ENCODE measurements at regions not wholly inside any gene's neighbourhood (a gene's known extent, or its start where the extent isn't known, plus 50 kb on each side); places are given as distances from the start of the nearest gene placed in this dataset.

DNA sequence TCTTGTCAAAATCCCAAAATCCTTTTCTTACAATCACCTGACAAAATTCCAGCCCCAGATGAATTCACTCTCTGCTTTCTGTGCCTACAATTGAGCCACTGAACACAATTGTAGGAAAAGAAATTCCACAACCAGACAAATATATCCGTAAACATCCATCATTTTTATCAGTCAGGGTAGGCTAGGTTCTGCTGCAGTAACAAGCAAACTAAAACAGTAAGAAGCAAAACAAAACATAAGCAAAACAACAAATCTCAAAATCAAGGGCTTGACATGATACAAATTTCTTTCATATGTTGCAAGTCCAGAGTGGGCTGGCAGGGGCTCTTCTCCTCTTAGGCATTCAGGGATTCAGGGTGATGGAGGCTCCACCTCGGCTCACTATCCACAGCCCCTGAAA, 114.2 kb upstream of the MAN2A1 start:
- no peak for DNase-seq (ENCODE audit: low read depth in 1 of 2, low spot score in 1 of 2)
- Histone ChIP-seq H3K27me3 (ENCODE audit: insufficient read depth, poor library complexity, severe bottlenecking) (no peaks in the 10 kb centered on the region), H3K27ac (replicated peaks) (no peak overlapping the region), H3K4me3 (replicated peaks; ENCODE audit: insufficient read depth, low read length) (no peak overlapping the region)
- TF ChIP-seq CTCF (IDR thresholded peaks at IDR 0.05; ENCODE audit: insufficient read depth, low read length) (no peak), SPI1 (IDR thresholded peaks at IDR 0.05; ENCODE audit: borderline replicate concordance, low read depth) (no peak), GABPA (IDR thresholded peaks at IDR 0.05; ENCODE audit: low read depth) (no peak), REST (IDR thresholded peaks at IDR 0.05; ENCODE audit: insufficient replicate concordance, low read depth) (no peak), POLR2AphosphoS5 (IDR thresholded peaks at IDR 0.05; ENCODE audit: low read depth) (no peak)

DNA sequence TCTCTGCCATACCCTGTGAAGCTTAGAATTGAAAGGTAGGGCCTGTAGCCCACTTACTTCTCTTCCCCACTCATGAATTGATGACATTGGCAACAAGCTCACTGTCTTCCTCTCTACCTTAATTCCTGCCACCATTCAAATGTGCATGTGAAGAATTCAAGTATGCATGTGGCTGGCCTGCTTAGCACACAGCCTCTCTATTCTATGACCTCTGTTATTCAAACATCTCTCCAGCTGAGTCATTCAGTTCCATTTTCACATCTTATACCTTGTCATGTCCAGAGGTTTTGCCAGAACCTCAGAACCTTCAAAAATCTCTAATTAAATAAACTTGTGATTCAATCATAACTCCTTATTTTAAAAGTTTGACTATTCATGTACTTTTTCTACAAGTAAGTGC, 114.7 kb upstream of the MAN2A1 start:
- no peak for DNase-seq (ENCODE audit: low read depth in 1 of 2, low spot score in 1 of 2)
- TF ChIP-seq CTCF (IDR thresholded peaks at IDR 0.05; ENCODE audit: insufficient read depth, low read length) (no peak), REST (IDR thresholded peaks at IDR 0.05; ENCODE audit: insufficient replicate concordance, low read depth) (no peak), SPI1 (IDR thresholded peaks at IDR 0.05; ENCODE audit: borderline replicate concordance, low read depth) (no peak), POLR2AphosphoS5 (IDR thresholded peaks at IDR 0.05; ENCODE audit: low read depth) (no peak), GABPA (IDR thresholded peaks at IDR 0.05; ENCODE audit: low read depth) (no peak)

GRCh38 chr5:109573766-109574165, 116.0 kb upstream of the MAN2A1 start:
- H3K4me3 ChIP-seq (replicated peaks; ENCODE audit: insufficient read depth, low read length), result no peak overlapping the region
- no peak for TF ChIP-seq REST (IDR thresholded peaks at IDR 0.05; ENCODE audit: insufficient replicate concordance, low read depth)
- no peak for TF ChIP-seq SPI1 (IDR thresholded peaks at IDR 0.05; ENCODE audit: borderline replicate concordance, low read depth)
- no peak for DNase-seq (ENCODE audit: low read depth in 1 of 2, low spot score in 1 of 2)
- H3K27me3 ChIP-seq (ENCODE audit: insufficient read depth, poor library complexity, severe bottlenecking), result no peaks in the 10 kb centered on the region
- no peak overlapping the region for H3K27ac ChIP-seq (replicated peaks)

More for the DNA sequence above, 114.7 kb upstream of the MAN2A1 start:
- no peak overlapping the region for H3K4me3 ChIP-seq (replicated peaks; ENCODE audit: insufficient read depth, low read length)
- H3K27ac ChIP-seq (replicated peaks), result no peak overlapping the region
- no peaks in the 10 kb centered on the region for H3K27me3 ChIP-seq (ENCODE audit: insufficient read depth, poor library complexity, severe bottlenecking)

DNA sequence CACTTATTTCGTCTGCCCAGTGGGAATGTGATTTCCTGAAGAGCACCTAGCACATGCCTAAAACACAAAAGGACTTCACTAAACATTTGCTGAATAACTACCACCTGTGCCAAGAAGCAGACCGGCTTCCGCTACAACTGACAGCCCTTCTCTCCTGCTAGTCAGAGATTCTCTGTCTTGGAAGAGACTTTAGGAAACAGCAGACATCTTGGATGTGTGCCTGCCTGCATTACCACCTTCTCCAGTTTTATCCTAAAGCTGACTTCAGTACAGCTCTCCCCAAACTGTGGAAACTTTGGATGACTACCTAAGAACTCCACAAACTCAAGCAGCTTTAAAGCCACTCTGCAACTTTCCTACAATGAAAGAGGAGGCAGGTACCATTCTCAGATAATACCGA, 116.5 kb upstream of the MAN2A1 start:
- TF ChIP-seq POLR2AphosphoS5 (IDR thresholded peaks at IDR 0.05; ENCODE audit: low read depth) (no peak), GABPA (IDR thresholded peaks at IDR 0.05; ENCODE audit: low read depth) (no peak), REST (IDR thresholded peaks at IDR 0.05; ENCODE audit: insufficient replicate concordance, low read depth) (no peak), CTCF (IDR thresholded peaks at IDR 0.05; ENCODE audit: insufficient read depth, low read length) (no peak), SPI1 (IDR thresholded peaks at IDR 0.05; ENCODE audit: borderline replicate concordance, low read depth) (no peak)
- H3K4me3 ChIP-seq (replicated peaks; ENCODE audit: insufficient read depth, low read length), result no peak overlapping the region
- no peaks in the 10 kb centered on the region for H3K27me3 ChIP-seq (ENCODE audit: insufficient read depth, poor library complexity, severe bottlenecking)
- H3K27ac ChIP-seq (replicated peaks), result no peak overlapping the region
- DNase-seq (ENCODE audit: low read depth in 1 of 2, low spot score in 1 of 2), result no peak

All from HL-60 (cell line).